ENCODE measurements at regions not wholly inside any gene's neighbourhood (a gene's known extent, or its start where the extent isn't known, plus 50 kb on each side); places are given as distances from the start of the nearest gene placed in this dataset.

- Mint-ChIP-seq H3K9me3 (no peaks in the 10 kb centered on the region), H3K27ac (no peak overlapping the region), H3K36me3 (no peaks in the 10 kb centered on the region), H3K27me3 (peaks cover 31% of the 10 kb centered on the region), H3K4me3 (no peak overlapping the region), H3K4me1 (no peaks in the 10 kb centered on the region)
- CTCF ChIA-PET: no interaction called here
- no peak for DNase-seq
Observed at GRCh38 chr13:23515116-23515515, 55.1 kb upstream of the TNFRSF19 start.

- Mint-ChIP-seq H3K4me1 (no peaks in the 10 kb centered on the region), H3K27me3 (peaks cover 27% of the 10 kb centered on the region), H3K4me3 (no peak overlapping the region), H3K9me3 (no peaks in the 10 kb centered on the region), H3K36me3 (no peaks in the 10 kb centered on the region), H3K27ac (no peak overlapping the region)
- CTCF ChIA-PET: interaction anchor here (0.9 kb wide), 1 partner anchor 11 kb away, joined by 5 read pairs; no protein-coding TSS in a partner anchor
- DNase-seq: no peak
Observed at GRCh38 chr13:23516190-23516589, 54.0 kb upstream of the TNFRSF19 start.

GRCh38 chr13:23516702-23517101, 53.5 kb upstream of the TNFRSF19 start:
- peaks cover 26% of the 10 kb centered on the region for H3K27me3 Mint-ChIP-seq
- no peak for DNase-seq
- CTCF ChIA-PET: interaction anchor here (0.9 kb wide), 1 partner anchor 12 kb away, joined by 5 read pairs; no protein-coding TSS in a partner anchor
- no peak overlapping the region for H3K27ac Mint-ChIP-seq
- H3K4me3 Mint-ChIP-seq: no peak overlapping the region
- H3K4me1 Mint-ChIP-seq: no peaks in the 10 kb centered on the region
- no peaks in the 10 kb centered on the region for H3K9me3 Mint-ChIP-seq
- no peaks in the 10 kb centered on the region for H3K36me3 Mint-ChIP-seq

GRCh38 chr13:23518231-23518630, 52.0 kb upstream of the TNFRSF19 start:
- DNase-seq: no peak
- Mint-ChIP-seq H3K27me3 (peaks cover 18% of the 10 kb centered on the region), H3K4me3 (no peak overlapping the region), H3K4me1 (no peaks in the 10 kb centered on the region), H3K36me3 (no peaks in the 10 kb centered on the region), H3K27ac (no peak overlapping the region), H3K9me3 (no peaks in the 10 kb centered on the region)
- CTCF ChIA-PET: no interaction called here

Data from activated naive CD4-positive, alpha-beta T cell treated with anti-CD3 and anti-CD28 coated beads, Interleukin-2, amount 10 ng/mL, durations not matched to agents 7 days and 5 days (primary cell).